GM23338 (cell line): ENCODE measurements at regions not wholly inside any gene's neighbourhood (a gene's known extent, or its start where the extent isn't known, plus 50 kb on each side); places are given as distances from the start of the nearest gene placed in this dataset.

ENCODE experiments used
- ATAC-seq: fragments of 200-7000 bp; cut with Tn5 transposase; 3 replicates; pipeline ENCODE4 v1.9.1; 2020
- DNase-seq: peaks from one replicate; pipeline ENCODE4 v3.0.0-alpha.2; 2015; ENCODE audit warnings: low spot score
- H2AFZ ChIP-seq: fragments of 200-600 bp; sonication (generic); 2 replicates; pipeline ENCODE4 v1.8.0; 2016; ENCODE audit warnings: antibody characterized with exemption, mild to moderate bottlenecking, moderate library complexity
- H3F3A ChIP-seq: fragments of 200-600 bp; sonication (generic); replicated peaks from 2 replicates; pipeline ENCODE4 v1.8.0; 2017; ENCODE audit warnings: antibody characterized with exemption, mixed run types, low read depth
- H3K27ac ChIP-seq: fragments of 200-600 bp; sonication (generic); 2 replicates; pipeline ENCODE4 v1.6.1; 2016; ENCODE audit warnings: low read depth
- H3K27me3 ChIP-seq: fragments of 200-600 bp; sonication (generic); 2 replicates; pipeline ENCODE4 v1.8.0; 2016; ENCODE audit warnings: mild to moderate bottlenecking, mixed run types, moderate library complexity; ENCODE audit not compliant: insufficient read depth
- H3K36me3 ChIP-seq: fragments of 200-600 bp; sonication (generic); 2 replicates; pipeline ENCODE4 v1.8.0; 2016; ENCODE audit warnings: mild to moderate bottlenecking; ENCODE audit not compliant: insufficient read depth
- H3K4me1 ChIP-seq: fragments of 200-600 bp; sonication (generic); 2 replicates; pipeline ENCODE4 v1.8.0; 2016; ENCODE audit warnings: mild to moderate bottlenecking, moderate library complexity; ENCODE audit not compliant: insufficient read depth
- H3K4me2 ChIP-seq: fragments of 200-600 bp; sonication (generic); 2 replicates; pipeline ENCODE4 v1.7.1; 2017; ENCODE audit warnings: mixed run types
- H3K4me3 ChIP-seq: fragments of 200-600 bp; sonication (generic); 2 replicates; pipeline ENCODE4 v1.6.1; 2016; ENCODE audit warnings: mixed run types
- H3K79me2 ChIP-seq: fragments of 200-600 bp; sonication (generic); replicated peaks from 2 replicates; pipeline ENCODE4 v1.8.0; 2017; ENCODE audit warnings: mild to moderate bottlenecking; ENCODE audit not compliant: insufficient read depth
- H3K9me2 ChIP-seq: fragments of 200-600 bp; sonication (generic); 2 replicates; pipeline ENCODE4 v1.8.0; 2017; ENCODE audit not compliant: insufficient read depth
- H4K20me1 ChIP-seq: fragments of 200-600 bp; sonication (generic); replicated peaks from 2 replicates; pipeline ENCODE4 v1.8.0; 2017; ENCODE audit warnings: mild to moderate bottlenecking; ENCODE audit not compliant: insufficient read depth
- H3K27ac Mint-ChIP-seq: 2 replicates; pipeline ENCODE4 v1.8.0; 2020; ENCODE audit warnings: inconsistent platforms, mild to moderate bottlenecking, moderate library complexity, mixed read lengths
- H3K27me3 Mint-ChIP-seq: 3 replicates; pipeline ENCODE4 v1.8.0; 2022; ENCODE audit warnings: low read depth, mild to moderate bottlenecking, moderate library complexity, mixed read lengths, inconsistent platforms; ENCODE audit not compliant: insufficient read depth, poor library complexity
- H3K36me3 Mint-ChIP-seq: 3 replicates; pipeline ENCODE4 v1.8.0; 2021; ENCODE audit warnings: low read depth, mild to moderate bottlenecking, inconsistent platforms, moderate library complexity, mixed read lengths
- H3K4me1 Mint-ChIP-seq: 3 replicates; pipeline ENCODE4 v1.8.0; 2020; ENCODE audit warnings: mild to moderate bottlenecking, inconsistent platforms, mixed read lengths
- H3K4me3 Mint-ChIP-seq: 3 replicates; pipeline ENCODE4 v1.8.0; 2021; ENCODE audit warnings: moderate library complexity, mild to moderate bottlenecking, inconsistent platforms, mixed read lengths
- H3K9me3 Mint-ChIP-seq: 3 replicates; pipeline ENCODE4 v1.8.0; 2020; ENCODE audit warnings: moderate library complexity, mild to moderate bottlenecking, inconsistent platforms, mixed read lengths
- CREB1 ChIP-seq: fragments of 250-450 bp; sonication (Bioruptor Pico); IDR thresholded peaks from 2 replicates; pipeline ENCODE4 v1.5.0; 2020; ENCODE audit warnings: low read depth, mild to moderate bottlenecking, moderate library complexity
- EZH2 ChIP-seq: fragments of 200-600 bp; sonication (generic); IDR thresholded peaks from one replicate; pipeline ENCODE4 v1.8.0; 2017; ENCODE audit warnings: antibody characterized with exemption, mild to moderate bottlenecking, low read depth; ENCODE audit not compliant: unreplicated experiment
- EZH2phosphoT487 ChIP-seq: fragments of 200-600 bp; sonication (generic); IDR thresholded peaks from one replicate; pipeline ENCODE4 v1.8.1; 2018; ENCODE audit warnings: antibody characterized with exemption; ENCODE audit not compliant: unreplicated experiment
- NANOG ChIP-seq: IDR thresholded peaks from 2 replicates; pipeline ENCODE4 v1.6.1; 2016; ENCODE audit warnings: antibody characterized with exemption, borderline replicate concordance
- POLR2AphosphoS5 ChIP-seq: IDR thresholded peaks from 2 replicates; pipeline ENCODE4 v1.6.1; 2016; ENCODE audit warnings: antibody characterized with exemption, low read depth
- STAT1 ChIP-seq: IDR thresholded peaks from one replicate; pipeline ENCODE4 v1.6.1; 2016; ENCODE audit warnings: antibody characterized with exemption; ENCODE audit not compliant: unreplicated experiment
- ZNF114 ChIP-seq: fragments of 250-450 bp; sonication (Bioruptor Pico); IDR thresholded peaks from 2 replicates; pipeline ENCODE4 v1.5.0; 2020; ENCODE audit warnings: mild to moderate bottlenecking, moderate library complexity
- ZNF331 ChIP-seq: fragments of 250-450 bp; sonication (Bioruptor Pico); IDR thresholded peaks from 2 replicates; pipeline ENCODE4 v1.5.0; 2020; ENCODE audit warnings: low read depth, mild to moderate bottlenecking, moderate library complexity
- TF ChIP-seq, protein P1 (sequence below): IDR thresholded peaks from one replicate; pipeline ENCODE4 v1.6.1; 2018; ENCODE audit warnings: antibody characterized with exemption; ENCODE audit not compliant: unreplicated experiment
- TF ChIP-seq, protein P2 (sequence below), 2 experiments: fragments of 200-600 bp in 1 of 2; sonication (generic) in 1 of 2; conservative IDR thresholded peaks; 2 replicates each; pipeline versions ENCODE4 v1.5.1 to v1.6.1; 2016 to 2017; ENCODE audit warnings: antibody characterized with exemption in 2 of 2, low read depth in 2 of 2, mild to moderate bottlenecking in 2 of 2, moderate library complexity in 1 of 2
- TF ChIP-seq, protein P3 (sequence below): IDR thresholded peaks from 2 replicates; pipeline ENCODE4 v1.6.1; 2016; ENCODE audit warnings: antibody characterized with exemption
- TF ChIP-seq, protein P4 (sequence below): fragments of 250-450 bp; sonication (Bioruptor Pico); IDR thresholded peaks from 2 replicates; pipeline ENCODE4 v1.5.0; 2020; ENCODE audit warnings: mild to moderate bottlenecking, moderate library complexity

DNA sequence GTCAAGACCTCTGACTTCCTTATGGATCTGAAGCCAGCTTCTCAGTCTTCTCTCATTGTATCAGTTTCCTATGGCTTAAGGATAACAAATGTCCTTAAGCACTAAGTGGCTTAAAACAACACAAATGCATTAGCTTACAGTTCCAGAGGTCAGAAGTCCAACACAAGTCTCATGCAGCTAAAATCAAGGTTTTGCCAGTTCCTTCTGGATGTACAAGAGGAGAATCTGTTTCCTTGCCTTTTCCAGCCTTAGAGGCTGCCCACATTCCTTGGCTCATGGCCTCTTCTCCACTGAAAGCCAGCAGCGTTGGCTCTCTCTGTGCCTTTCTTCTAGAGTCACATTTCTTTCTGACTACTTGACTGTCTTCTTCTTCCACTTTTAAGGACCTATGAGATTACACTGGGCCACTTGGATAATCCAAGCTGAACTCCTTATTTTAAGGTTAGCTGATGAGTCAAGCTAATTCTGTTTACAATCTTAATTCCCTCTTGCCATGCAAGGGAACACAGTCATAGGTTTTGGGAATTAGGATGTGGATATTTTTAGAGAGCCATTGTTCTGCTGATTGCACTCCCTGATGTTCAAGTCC lies 179.0 kb downstream of the BCAS1 start:
- H3K27me3 Mint-ChIP-seq, result peaks cover 3% of the 10 kb centered on the region

More for the DNA sequence above, 179.0 kb downstream of the BCAS1 start:
- H2AFZ ChIP-seq, result peak overlapping the region; percentile 32; the same call in 1 of the 2 replicates
- H3K27ac ChIP-seq, result no peak overlapping the region
- Mint-ChIP-seq H3K4me3 (no peak overlapping the region), H3K27ac (no peak overlapping the region), H3K4me1 (peaks cover 24% of the 10 kb centered on the region), H3K36me3 (peaks cover 2% of the 10 kb centered on the region; the same call in 1 of the 3 replicates), H3K9me3 (0 out of 3 replicates have a peak, but pooled peaks cover 7% of the 10 kb centered on the region)
- TF ChIP-seq ZNF331 (CRISPR knock-in tag), result no peak
- no peak for TF ChIP-seq POLR2AphosphoS5
- no peak for TF ChIP-seq EZH2phosphoT487
- TF ChIP-seq, protein P1, sequence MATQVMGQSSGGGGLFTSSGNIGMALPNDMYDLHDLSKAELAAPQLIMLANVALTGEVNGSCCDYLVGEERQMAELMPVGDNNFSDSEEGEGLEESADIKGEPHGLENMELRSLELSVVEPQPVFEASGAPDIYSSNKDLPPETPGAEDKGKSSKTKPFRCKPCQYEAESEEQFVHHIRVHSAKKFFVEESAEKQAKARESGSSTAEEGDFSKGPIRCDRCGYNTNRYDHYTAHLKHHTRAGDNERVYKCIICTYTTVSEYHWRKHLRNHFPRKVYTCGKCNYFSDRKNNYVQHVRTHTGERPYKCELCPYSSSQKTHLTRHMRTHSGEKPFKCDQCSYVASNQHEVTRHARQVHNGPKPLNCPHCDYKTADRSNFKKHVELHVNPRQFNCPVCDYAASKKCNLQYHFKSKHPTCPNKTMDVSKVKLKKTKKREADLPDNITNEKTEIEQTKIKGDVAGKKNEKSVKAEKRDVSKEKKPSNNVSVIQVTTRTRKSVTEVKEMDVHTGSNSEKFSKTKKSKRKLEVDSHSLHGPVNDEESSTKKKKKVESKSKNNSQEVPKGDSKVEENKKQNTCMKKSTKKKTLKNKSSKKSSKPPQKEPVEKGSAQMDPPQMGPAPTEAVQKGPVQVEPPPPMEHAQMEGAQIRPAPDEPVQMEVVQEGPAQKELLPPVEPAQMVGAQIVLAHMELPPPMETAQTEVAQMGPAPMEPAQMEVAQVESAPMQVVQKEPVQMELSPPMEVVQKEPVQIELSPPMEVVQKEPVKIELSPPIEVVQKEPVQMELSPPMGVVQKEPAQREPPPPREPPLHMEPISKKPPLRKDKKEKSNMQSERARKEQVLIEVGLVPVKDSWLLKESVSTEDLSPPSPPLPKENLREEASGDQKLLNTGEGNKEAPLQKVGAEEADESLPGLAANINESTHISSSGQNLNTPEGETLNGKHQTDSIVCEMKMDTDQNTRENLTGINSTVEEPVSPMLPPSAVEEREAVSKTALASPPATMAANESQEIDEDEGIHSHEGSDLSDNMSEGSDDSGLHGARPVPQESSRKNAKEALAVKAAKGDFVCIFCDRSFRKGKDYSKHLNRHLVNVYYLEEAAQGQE, result no peak
- TF ChIP-seq, protein P2, sequence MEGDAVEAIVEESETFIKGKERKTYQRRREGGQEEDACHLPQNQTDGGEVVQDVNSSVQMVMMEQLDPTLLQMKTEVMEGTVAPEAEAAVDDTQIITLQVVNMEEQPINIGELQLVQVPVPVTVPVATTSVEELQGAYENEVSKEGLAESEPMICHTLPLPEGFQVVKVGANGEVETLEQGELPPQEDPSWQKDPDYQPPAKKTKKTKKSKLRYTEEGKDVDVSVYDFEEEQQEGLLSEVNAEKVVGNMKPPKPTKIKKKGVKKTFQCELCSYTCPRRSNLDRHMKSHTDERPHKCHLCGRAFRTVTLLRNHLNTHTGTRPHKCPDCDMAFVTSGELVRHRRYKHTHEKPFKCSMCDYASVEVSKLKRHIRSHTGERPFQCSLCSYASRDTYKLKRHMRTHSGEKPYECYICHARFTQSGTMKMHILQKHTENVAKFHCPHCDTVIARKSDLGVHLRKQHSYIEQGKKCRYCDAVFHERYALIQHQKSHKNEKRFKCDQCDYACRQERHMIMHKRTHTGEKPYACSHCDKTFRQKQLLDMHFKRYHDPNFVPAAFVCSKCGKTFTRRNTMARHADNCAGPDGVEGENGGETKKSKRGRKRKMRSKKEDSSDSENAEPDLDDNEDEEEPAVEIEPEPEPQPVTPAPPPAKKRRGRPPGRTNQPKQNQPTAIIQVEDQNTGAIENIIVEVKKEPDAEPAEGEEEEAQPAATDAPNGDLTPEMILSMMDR (conservative IDR thresholded peaks at IDR 0.05; ENCODE audit: low read depth in 2 of 2), result no peak
- TF ChIP-seq ZNF114, result no peak
- no peak for TF ChIP-seq CREB1 (CRISPR knock-in tag)
- TF ChIP-seq NANOG, result no peak
- TF ChIP-seq, protein P3, sequence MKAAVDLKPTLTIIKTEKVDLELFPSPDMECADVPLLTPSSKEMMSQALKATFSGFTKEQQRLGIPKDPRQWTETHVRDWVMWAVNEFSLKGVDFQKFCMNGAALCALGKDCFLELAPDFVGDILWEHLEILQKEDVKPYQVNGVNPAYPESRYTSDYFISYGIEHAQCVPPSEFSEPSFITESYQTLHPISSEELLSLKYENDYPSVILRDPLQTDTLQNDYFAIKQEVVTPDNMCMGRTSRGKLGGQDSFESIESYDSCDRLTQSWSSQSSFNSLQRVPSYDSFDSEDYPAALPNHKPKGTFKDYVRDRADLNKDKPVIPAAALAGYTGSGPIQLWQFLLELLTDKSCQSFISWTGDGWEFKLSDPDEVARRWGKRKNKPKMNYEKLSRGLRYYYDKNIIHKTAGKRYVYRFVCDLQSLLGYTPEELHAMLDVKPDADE, result no peak
- no peak for TF ChIP-seq EZH2
- TF ChIP-seq, protein P4, sequence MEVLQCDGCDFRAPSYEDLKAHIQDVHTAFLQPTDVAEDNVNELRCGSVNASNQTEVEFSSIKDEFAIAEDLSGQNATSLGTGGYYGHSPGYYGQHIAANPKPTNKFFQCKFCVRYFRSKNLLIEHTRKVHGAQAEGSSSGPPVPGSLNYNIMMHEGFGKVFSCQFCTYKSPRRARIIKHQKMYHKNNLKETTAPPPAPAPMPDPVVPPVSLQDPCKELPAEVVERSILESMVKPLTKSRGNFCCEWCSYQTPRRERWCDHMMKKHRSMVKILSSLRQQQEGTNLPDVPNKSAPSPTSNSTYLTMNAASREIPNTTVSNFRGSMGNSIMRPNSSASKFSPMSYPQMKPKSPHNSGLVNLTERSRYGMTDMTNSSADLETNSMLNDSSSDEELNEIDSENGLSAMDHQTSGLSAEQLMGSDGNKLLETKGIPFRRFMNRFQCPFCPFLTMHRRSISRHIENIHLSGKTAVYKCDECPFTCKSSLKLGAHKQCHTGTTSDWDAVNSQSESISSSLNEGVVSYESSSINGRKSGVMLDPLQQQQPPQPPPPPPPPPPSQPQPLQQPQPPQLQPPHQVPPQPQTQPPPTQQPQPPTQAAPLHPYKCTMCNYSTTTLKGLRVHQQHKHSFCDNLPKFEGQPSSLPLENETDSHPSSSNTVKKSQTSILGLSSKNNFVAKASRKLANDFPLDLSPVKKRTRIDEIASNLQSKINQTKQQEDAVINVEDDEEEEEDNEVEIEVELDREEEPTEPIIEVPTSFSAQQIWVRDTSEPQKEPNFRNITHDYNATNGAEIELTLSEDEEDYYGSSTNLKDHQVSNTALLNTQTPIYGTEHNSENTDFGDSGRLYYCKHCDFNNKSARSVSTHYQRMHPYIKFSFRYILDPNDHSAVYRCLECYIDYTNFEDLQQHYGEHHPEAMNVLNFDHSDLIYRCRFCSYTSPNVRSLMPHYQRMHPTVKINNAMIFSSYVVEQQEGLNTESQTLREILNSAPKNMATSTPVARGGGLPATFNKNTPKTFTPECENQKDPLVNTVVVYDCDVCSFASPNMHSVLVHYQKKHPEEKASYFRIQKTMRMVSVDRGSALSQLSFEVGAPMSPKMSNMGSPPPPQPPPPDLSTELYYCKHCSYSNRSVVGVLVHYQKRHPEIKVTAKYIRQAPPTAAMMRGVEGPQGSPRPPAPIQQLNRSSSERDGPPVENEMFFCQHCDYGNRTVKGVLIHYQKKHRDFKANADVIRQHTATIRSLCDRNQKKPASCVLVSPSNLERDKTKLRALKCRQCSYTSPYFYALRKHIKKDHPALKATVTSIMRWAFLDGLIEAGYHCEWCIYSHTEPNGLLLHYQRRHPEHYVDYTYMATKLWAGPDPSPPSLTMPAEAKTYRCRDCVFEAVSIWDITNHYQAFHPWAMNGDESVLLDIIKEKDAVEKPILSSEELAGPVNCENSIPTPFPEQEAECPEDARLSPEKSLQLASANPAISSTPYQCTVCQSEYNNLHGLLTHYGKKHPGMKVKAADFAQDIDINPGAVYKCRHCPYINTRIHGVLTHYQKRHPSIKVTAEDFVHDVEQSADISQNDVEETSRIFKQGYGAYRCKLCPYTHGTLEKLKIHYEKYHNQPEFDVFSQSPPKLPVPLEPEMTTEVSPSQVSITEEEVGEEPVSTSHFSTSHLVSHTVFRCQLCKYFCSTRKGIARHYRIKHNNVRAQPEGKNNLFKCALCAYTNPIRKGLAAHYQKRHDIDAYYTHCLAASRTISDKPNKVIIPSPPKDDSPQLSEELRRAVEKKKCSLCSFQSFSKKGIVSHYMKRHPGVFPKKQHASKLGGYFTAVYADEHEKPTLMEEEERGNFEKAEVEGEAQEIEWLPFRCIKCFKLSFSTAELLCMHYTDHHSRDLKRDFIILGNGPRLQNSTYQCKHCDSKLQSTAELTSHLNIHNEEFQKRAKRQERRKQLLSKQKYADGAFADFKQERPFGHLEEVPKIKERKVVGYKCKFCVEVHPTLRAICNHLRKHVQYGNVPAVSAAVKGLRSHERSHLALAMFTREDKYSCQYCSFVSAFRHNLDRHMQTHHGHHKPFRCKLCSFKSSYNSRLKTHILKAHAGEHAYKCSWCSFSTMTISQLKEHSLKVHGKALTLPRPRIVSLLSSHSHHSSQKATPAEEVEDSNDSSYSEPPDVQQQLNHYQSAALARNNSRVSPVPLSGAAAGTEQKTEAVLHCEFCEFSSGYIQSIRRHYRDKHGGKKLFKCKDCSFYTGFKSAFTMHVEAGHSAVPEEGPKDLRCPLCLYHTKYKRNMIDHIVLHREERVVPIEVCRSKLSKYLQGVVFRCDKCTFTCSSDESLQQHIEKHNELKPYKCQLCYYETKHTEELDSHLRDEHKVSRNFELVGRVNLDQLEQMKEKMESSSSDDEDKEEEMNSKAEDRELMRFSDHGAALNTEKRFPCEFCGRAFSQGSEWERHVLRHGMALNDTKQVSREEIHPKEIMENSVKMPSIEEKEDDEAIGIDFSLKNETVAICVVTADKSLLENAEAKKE (CRISPR knock-in tag), result no peak
- TF ChIP-seq STAT1, result no peak
- ATAC-seq (no peak), DNase-seq (no peak)
- 0 out of 2 replicates have a peak, but pooled peaks cover 5% of the 10 kb centered on the region for H3F3A ChIP-seq
- no peaks in the 10 kb centered on the region for H4K20me1 ChIP-seq
- H3K36me3 ChIP-seq, result no peaks in the 10 kb centered on the region
- no peaks in the 10 kb centered on the region for H3K79me2 ChIP-seq
- H3K9me2 ChIP-seq, result no peaks in the 10 kb centered on the region
- H3K27me3 ChIP-seq, result no peaks in the 10 kb centered on the region
- no peak overlapping the region for H3K4me2 ChIP-seq
- no peak overlapping the region for H3K4me3 ChIP-seq
- peaks cover 16% of the 10 kb centered on the region; the same call in 1 of the 2 replicates for H3K4me1 ChIP-seq
